ENCODE measurements at regions not wholly inside any gene's neighbourhood (a gene's known extent, or its start where the extent isn't known, plus 50 kb on each side); places are given as distances from the start of the nearest gene placed in this dataset.

- Histone ChIP-seq H4K20me1 (ENCODE audit: insufficient read depth) (no peaks in the 10 kb centered on the region), H3K27ac (no peak overlapping the region), H3K9ac (no peak overlapping the region), H3K9me2 (ENCODE audit: insufficient read depth) (no peaks in the 10 kb centered on the region), H3F3A (ENCODE audit: insufficient read depth) (no peaks in the 10 kb centered on the region), H3K27me3 (replicated peaks; ENCODE audit: insufficient read depth) (no peaks in the 10 kb centered on the region; the same call in 1 of the 2 replicates), H3K4me3 (no peak overlapping the region), H3K9me3 (ENCODE audit: low read depth) (no peaks in the 10 kb centered on the region), H3K4me1 (ENCODE audit: insufficient read depth) (no peaks in the 10 kb centered on the region), H3K79me2 (ENCODE audit: insufficient read depth) (no peaks in the 10 kb centered on the region), H2AFZ (no peak overlapping the region), H3K36me3 (ENCODE audit: low read depth) (no peaks in the 10 kb centered on the region), H3K4me2 (ENCODE audit: unreplicated experiment) (no peak overlapping the region)
- in situ Hi-C loops (cut with MboI): no loop called here
- no peak for DNase-seq
- WGBS, 2 experiments (ENCODE audit: low coverage in 1 of 2, low lambda C conversion rate in 2 of 2, missing lambda C conversion rate in 2 of 2): 49 to 52% methylated on average over 8 of the region's 8 CpGs
- no peak for TF ChIP-seq EZH2phosphoT487 (IDR thresholded peaks at IDR 0.05; ENCODE audit: insufficient read depth, low read depth)
- TF ChIP-seq EZH2 (IDR thresholded peaks at IDR 0.05; ENCODE audit: insufficient read depth, poor library complexity, severe bottlenecking): no peak
Measured at GRCh38 chr15:29342201-29342600, 72.6 kb upstream of the NSMCE3 start.

DNA sequence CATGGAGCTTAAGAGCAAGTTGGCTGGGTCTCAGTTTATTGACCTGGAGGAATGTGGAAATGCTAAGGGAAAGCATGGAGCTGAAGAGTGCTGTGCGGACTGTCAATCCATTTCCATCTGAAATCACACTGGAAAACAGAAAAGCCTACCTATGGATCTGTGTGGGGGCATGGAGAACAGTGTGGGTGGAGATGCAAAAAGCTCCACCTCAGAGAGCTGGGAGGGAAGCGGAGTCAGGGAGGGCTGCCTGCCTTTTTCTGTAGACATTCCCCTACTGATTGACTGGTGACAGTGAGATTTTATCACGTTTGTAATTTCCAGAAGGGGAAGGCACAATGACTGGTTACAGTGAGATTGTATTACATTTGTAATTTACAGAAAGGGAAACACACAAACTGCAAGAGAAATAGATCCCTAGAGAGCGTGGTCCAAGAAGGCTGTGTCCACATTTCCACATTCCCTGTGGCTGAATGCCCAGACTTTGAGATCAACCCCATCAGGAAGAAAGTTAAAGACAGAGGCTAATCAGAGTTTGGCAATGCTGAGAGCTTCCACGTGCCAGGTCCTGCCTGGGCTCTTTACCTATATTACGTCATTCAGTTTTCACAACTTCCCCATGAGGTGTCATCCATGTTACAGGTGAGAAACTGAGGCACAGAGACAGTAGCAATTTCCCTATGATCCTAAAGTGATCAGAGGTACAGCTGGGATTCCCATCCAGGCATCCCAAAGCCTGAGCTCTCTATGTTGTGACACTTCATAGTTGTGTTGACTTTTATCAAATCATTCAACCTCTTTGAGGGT is 67.7 kb upstream of the NSMCE3 start:
- DNase-seq: peak; percentile 12
- H3F3A ChIP-seq (ENCODE audit: insufficient read depth): no peaks in the 10 kb centered on the region
- H3K27me3 ChIP-seq (replicated peaks; ENCODE audit: insufficient read depth): no peaks in the 10 kb centered on the region
- no peaks in the 10 kb centered on the region for H4K20me1 ChIP-seq (ENCODE audit: insufficient read depth)
- no peak overlapping the region for H3K9ac ChIP-seq
- no peaks in the 10 kb centered on the region for H3K79me2 ChIP-seq (ENCODE audit: insufficient read depth)
- H3K9me3 ChIP-seq (ENCODE audit: low read depth): peaks cover 3% of the 10 kb centered on the region
- TF ChIP-seq EZH2 (IDR thresholded peaks at IDR 0.05; ENCODE audit: insufficient read depth, poor library complexity, severe bottlenecking) (no peak), EZH2phosphoT487 (IDR thresholded peaks at IDR 0.05; ENCODE audit: insufficient read depth, low read depth) (no peak)
- H3K4me1 ChIP-seq (ENCODE audit: insufficient read depth): no peaks in the 10 kb centered on the region
- WGBS, 2 experiments (ENCODE audit: low coverage in 1 of 2, low lambda C conversion rate in 2 of 2, missing lambda C conversion rate in 2 of 2): 14 to 17% methylated on average over 6 of the region's 6 CpGs
- in situ Hi-C loops (cut with MboI): no loop called here
- H3K4me3 ChIP-seq: no peak overlapping the region
- no peak overlapping the region for H3K4me2 ChIP-seq (ENCODE audit: unreplicated experiment)
- no peak overlapping the region for H3K27ac ChIP-seq
- H2AFZ ChIP-seq: no peak overlapping the region
- H3K36me3 ChIP-seq (ENCODE audit: low read depth): no peaks in the 10 kb centered on the region
- no peaks in the 10 kb centered on the region for H3K9me2 ChIP-seq (ENCODE audit: insufficient read depth)

DNA sequence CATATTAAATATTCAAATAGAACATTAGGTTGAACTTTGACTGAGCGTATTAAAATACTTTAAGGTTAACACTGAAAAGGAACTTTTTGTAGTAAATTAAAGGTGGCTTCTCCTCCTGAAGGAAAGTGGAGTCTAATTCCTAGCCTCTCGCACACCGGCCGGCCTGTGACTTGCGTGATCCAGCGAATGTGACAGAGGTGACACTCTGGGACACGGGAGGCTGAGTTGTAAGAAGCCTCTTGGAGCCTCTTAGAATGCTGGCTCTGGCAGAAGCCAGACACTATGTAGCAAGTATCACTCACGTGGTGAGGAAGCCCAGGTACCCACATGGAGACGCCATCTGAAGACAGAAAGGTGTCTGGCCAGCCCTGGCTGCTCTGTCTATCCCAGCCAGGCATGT is 64.9 kb upstream of the NSMCE3 start:
- Histone ChIP-seq H3K9me3 (ENCODE audit: low read depth) (peaks cover 3% of the 10 kb centered on the region), H3K9me2 (ENCODE audit: insufficient read depth) (no peaks in the 10 kb centered on the region), H3K4me3 (no peak overlapping the region), H3K9ac (no peak overlapping the region), H3K36me3 (ENCODE audit: low read depth) (no peaks in the 10 kb centered on the region), H3K27ac (no peak overlapping the region), H3K79me2 (ENCODE audit: insufficient read depth) (no peaks in the 10 kb centered on the region), H3K4me2 (ENCODE audit: unreplicated experiment) (no peak overlapping the region), H3K4me1 (ENCODE audit: insufficient read depth) (no peaks in the 10 kb centered on the region), H3K27me3 (replicated peaks; ENCODE audit: insufficient read depth) (no peaks in the 10 kb centered on the region), H4K20me1 (ENCODE audit: insufficient read depth) (no peaks in the 10 kb centered on the region), H2AFZ (no peak overlapping the region), H3F3A (ENCODE audit: insufficient read depth) (no peaks in the 10 kb centered on the region)
- WGBS, 2 experiments (ENCODE audit: low coverage in 1 of 2, low lambda C conversion rate in 2 of 2, missing lambda C conversion rate in 2 of 2): 58 to 62% methylated on average over 9 of the region's 9 CpGs
- in situ Hi-C loops (cut with MboI): no loop called here
- no peak for DNase-seq
- TF ChIP-seq EZH2 (IDR thresholded peaks at IDR 0.05; ENCODE audit: insufficient read depth, poor library complexity, severe bottlenecking) (no peak), EZH2phosphoT487 (IDR thresholded peaks at IDR 0.05; ENCODE audit: insufficient read depth, low read depth) (no peak)

- DNase-seq: no peak
- Histone ChIP-seq H3K27me3 (replicated peaks; ENCODE audit: insufficient read depth) (no peaks in the 10 kb centered on the region), H4K20me1 (ENCODE audit: insufficient read depth) (no peaks in the 10 kb centered on the region), H3K36me3 (ENCODE audit: low read depth) (no peaks in the 10 kb centered on the region), H3K4me3 (no peak overlapping the region), H3K4me1 (ENCODE audit: insufficient read depth) (no peaks in the 10 kb centered on the region), H3K9me3 (ENCODE audit: low read depth) (peaks cover 3% of the 10 kb centered on the region), H3K4me2 (ENCODE audit: unreplicated experiment) (no peak overlapping the region), H3K9me2 (ENCODE audit: insufficient read depth) (no peaks in the 10 kb centered on the region), H3K27ac (no peak overlapping the region), H3K79me2 (ENCODE audit: insufficient read depth) (no peaks in the 10 kb centered on the region), H2AFZ (no peak overlapping the region), H3F3A (ENCODE audit: insufficient read depth) (no peaks in the 10 kb centered on the region), H3K9ac (no peak overlapping the region)
- TF ChIP-seq EZH2 (IDR thresholded peaks at IDR 0.05; ENCODE audit: insufficient read depth, poor library complexity, severe bottlenecking) (no peak), EZH2phosphoT487 (IDR thresholded peaks at IDR 0.05; ENCODE audit: insufficient read depth, low read depth) (no peak)
- WGBS, 2 experiments (ENCODE audit: low coverage in 1 of 2, low lambda C conversion rate in 2 of 2, missing lambda C conversion rate in 2 of 2): 36 to 43% methylated on average over 6 of the region's 6 CpGs
- in situ Hi-C loops (cut with MboI): no loop called here
Measured at GRCh38 chr15:29333261-29333660, 63.6 kb upstream of the NSMCE3 start.
